ENCODE measurements at regions not wholly inside any gene's neighbourhood (a gene's known extent, or its start where the extent isn't known, plus 50 kb on each side); places are given as distances from the start of the nearest gene placed in this dataset.
"Not testable (repeated sequence)": the region's sequence is repeated elsewhere in the genome, so short reads cannot be mapped to it uniquely, and the experiment has no call there.

DNA sequence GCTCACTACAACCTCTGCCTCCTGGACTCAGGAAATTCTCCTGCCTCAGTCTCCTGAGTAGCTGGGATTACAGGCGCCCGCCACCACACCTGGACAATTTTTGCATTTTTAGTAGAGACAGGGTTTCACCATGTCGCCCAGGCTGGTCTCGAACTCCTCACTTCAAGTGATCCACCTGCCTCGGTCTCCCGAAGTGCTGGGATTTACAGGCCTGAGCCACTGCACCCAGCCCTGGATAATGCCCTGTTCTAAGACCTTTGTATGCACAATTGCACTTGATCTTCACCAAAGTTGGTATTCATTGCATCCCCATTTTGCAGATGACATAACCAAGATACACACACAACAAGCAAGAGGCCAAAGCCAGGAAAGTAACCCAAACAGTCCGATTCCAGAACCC lies 97.7 kb upstream of the CARD11 start:
- no peak for ATAC-seq
- TF ChIP-seq ZNF8 (CRISPR knock-in tag; IDR thresholded peaks at IDR 0.05) (no peak), ZFP30 (CRISPR knock-in tag; IDR thresholded peaks at IDR 0.05) (no peak), TCF4 (CRISPR knock-in tag; IDR thresholded peaks at IDR 0.05; ENCODE audit: borderline replicate concordance) (no peak), GLIS3 (CRISPR knock-in tag; IDR thresholded peaks at IDR 0.05) (no peak), PPARA (CRISPR knock-in tag; IDR thresholded peaks at IDR 0.05; ENCODE audit: borderline replicate concordance) (no peak), BACH2 (CRISPR knock-in tag; IDR thresholded peaks at IDR 0.05; ENCODE audit: borderline replicate concordance) (no peak)
- TF ChIP-seq, protein P1, sequence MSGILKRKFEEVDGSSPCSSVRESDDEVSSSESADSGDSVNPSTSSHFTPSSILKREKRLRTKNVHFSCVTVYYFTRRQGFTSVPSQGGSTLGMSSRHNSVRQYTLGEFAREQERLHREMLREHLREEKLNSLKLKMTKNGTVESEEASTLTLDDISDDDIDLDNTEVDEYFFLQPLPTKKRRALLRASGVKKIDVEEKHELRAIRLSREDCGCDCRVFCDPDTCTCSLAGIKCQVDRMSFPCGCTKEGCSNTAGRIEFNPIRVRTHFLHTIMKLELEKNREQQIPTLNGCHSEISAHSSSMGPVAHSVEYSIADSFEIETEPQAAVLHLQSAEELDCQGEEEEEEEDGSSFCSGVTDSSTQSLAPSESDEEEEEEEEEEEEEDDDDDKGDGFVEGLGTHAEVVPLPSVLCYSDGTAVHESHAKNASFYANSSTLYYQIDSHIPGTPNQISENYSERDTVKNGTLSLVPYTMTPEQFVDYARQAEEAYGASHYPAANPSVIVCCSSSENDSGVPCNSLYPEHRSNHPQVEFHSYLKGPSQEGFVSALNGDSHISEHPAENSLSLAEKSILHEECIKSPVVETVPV (CRISPR knock-in tag; IDR thresholded peaks at IDR 0.05) = no peak
- TF ChIP-seq, protein P2, sequence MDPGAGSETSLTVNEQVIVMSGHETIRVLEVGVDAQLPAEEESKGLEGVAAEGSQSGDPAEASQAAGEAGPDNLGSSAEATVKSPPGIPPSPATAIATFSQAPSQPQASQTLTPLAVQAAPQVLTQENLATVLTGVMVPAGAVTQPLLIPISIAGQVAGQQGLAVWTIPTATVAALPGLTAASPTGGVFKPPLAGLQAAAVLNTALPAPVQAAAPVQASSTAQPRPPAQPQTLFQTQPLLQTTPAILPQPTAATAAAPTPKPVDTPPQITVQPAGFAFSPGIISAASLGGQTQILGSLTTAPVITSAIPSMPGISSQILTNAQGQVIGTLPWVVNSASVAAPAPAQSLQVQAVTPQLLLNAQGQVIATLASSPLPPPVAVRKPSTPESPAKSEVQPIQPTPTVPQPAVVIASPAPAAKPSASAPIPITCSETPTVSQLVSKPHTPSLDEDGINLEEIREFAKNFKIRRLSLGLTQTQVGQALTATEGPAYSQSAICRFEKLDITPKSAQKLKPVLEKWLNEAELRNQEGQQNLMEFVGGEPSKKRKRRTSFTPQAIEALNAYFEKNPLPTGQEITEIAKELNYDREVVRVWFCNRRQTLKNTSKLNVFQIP (CRISPR knock-in tag; IDR thresholded peaks at IDR 0.05; ENCODE audit: borderline replicate concordance, low read depth) = no peak

DNA sequence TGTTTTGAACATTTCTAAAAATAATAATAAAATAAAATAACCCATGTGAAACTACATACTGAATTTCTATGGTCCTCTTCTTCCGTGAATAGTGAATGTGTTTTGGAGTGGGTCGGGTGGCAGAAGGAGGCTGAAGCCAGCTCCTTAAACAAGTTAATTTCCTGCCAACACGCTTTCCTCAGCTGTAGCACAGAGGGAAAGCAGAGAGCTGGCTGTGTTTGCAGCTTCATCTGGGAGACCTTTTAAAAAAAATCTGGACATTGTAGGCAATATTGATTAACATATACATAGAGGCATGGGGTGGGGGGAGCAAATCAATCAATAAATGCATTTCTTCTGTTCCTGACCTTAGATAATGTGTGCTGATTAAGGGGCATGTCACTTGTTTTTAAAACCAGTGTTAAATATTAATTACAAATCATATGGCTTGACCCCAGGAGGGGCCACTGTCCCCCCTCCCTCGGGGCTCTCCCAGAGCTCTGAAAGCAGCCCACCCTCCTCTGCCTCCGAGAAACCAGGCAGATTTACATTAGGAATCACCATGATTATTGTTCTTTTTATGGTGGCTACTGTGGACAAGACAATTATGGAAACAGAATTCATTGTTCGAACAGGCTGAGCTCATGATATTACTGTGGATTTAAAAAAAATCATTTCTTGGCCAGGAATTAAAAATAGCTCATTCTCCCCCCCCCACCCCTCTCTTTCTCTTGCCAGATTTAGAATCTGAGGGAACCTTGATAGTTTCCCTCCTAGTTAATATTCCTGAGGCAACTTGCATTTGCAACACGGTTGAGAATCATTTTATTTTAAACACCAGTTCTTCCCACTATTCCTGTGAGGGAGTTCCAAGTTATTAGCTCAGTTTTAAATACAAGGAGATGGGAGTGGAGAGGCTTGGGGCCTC lies 100.5 kb upstream of the CARD11 start:
- ATAC-seq = no peak
- no peak for TF ChIP-seq ZNF565 (CRISPR knock-in tag; conservative IDR thresholded peaks at IDR 0.05; ENCODE audit: low read depth)
- TF ChIP-seq CSDC2 (CRISPR knock-in tag; IDR thresholded peaks at IDR 0.05) = no peak
- TF ChIP-seq ZFP3 (CRISPR knock-in tag; IDR thresholded peaks at IDR 0.05) = no peak

DNA sequence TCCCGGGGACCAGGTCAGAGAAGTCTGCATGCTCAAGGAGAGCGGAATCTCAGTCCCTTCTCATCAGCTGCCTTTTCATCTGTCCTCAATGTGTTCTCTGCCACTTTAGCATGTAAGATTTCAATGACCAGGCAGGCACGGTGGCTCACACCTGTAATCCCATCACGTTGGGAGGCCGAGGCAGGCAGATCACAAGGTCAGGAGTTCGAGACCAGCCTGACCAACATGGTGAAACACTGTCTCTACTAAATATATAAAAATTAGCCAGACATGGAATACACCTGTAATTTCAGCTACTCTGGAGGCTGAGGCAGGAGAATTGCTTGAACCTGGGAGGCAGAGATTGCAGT lies 101.1 kb upstream of the CARD11 start:
- ATAC-seq = not testable (repeated sequence)

DNA sequence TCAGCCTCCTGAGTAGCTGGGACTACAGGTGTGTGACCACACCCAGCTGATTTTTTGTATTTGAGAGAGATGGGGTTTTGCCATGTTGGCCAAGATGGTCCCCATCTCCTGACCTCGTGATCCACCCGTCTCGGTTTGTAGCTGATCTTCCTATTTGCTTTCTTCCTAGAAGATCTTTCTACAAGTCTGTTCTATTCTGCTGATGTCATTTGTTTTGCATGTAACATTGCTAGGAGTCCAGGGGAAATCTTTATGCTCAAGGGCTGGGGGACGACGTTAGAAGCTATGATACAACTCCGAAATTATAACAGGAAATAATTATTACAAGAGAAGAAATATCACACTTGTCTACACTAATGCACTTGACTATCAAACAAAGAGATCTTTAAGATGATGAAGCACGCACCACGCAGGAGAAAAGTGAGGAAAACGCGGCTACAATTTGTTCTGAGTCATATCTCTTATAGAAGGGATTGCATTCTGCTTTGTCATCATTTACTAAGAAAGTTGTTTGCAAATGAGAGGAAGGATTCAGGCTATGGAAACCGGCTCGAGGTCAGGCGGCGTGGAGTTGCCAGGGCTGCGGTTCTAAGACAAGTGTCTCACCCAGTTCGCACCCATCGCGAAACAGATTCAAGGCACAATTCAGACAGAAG lies 103.0 kb upstream of the CARD11 start:
- ATAC-seq = no peak
- TF ChIP-seq ESRRG (CRISPR knock-in tag; IDR thresholded peaks at IDR 0.05) (no peak), RARB (CRISPR knock-in tag; IDR thresholded peaks at IDR 0.05) (no peak), PPARA (CRISPR knock-in tag; IDR thresholded peaks at IDR 0.05; ENCODE audit: borderline replicate concordance) (no peak), CSDC2 (CRISPR knock-in tag; IDR thresholded peaks at IDR 0.05) (no peak), OSR1 (CRISPR knock-in tag; IDR thresholded peaks at IDR 0.05) (no peak), TCF4 (CRISPR knock-in tag; IDR thresholded peaks at IDR 0.05; ENCODE audit: borderline replicate concordance) (no peak), ZC3H10 (CRISPR knock-in tag; IDR thresholded peaks at IDR 0.05) (no peak), ZFP30 (CRISPR knock-in tag; IDR thresholded peaks at IDR 0.05) (no peak)
- TF ChIP-seq, protein P1 (CRISPR knock-in tag; IDR thresholded peaks at IDR 0.05) = no peak
- TF ChIP-seq, protein P2 (CRISPR knock-in tag; IDR thresholded peaks at IDR 0.05; ENCODE audit: borderline replicate concordance, low read depth) = no peak

DNA sequence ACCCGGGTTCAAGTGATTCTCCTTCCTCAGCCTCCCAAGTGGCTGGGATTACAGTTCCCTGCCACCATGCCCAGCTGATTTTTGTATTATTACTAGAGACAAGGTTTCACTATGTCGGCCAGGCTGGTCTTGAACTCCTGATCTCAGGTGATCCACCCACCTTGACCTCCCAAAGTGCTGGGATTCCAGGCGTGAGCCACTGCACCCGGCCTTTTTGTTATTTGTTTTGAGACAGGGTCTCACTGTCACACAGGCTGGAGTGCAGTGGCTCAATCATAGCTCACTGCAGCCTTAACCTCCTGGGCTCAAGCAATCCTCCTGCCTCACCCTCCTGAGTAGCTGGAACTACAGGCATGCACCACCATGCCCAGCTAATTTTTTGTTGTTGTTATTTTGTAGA lies 104.8 kb upstream of the CARD11 start:
- not testable (repeated sequence) for ATAC-seq

DNA sequence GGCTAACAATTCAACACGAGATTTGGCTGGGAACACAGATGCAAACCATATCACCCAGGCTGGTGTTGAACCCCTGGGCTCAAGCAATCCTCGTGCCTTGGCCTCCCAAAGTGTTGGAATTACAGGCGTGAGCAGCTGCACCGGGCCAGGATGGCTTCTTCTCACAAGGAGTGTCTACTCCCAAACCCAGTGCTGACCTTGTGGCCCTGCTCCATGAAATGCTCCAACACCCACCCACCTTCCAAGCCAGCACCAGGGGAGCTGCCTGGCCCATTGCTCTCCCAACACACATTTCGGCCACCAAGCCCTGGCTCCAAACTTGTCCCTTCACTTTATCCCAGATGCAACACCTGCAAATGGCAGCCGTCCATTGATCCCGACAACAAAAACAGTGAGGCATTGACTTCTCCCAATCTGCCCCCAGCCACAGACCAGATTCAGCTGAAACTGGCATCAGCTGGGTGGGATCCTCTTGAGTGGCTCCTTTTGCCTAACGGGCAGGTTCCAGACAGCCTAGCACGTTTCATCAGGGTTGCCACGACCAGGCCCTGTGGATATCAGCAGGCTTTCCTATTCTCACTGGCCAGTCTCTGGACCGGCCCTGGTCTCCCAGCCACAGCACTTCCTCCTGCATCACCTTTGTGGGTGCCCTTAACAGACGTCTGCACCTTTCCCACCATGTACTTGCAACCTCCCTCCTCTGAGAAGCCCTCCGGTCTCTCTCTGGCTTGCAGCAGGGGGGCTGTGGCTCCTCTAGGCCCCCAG lies 105.7 kb upstream of the CARD11 start:
- no peak for ATAC-seq
- no peak for TF ChIP-seq ZNF565 (CRISPR knock-in tag; conservative IDR thresholded peaks at IDR 0.05; ENCODE audit: low read depth)

Measured in SK-N-SH treated with all-trans-retinoic acid at 6 μM for 48 hours (cell line).